ENCODE measurements at regions not wholly inside any gene's neighbourhood (a gene's known extent, or its start where the extent isn't known, plus 50 kb on each side); places are given as distances from the start of the nearest gene placed in this dataset.

- DNase-seq (ENCODE audit: low read depth) = no peak
- no peak overlapping the region for H2AFZ ChIP-seq (ENCODE audit: low read depth, low read length)
These were observed 146.0 kb upstream of the MAGI3 start for GRCh38 chr1:113244112-113244820.

GRCh38 chr1:113245252-113245651 is 145.1 kb upstream of the MAGI3 start:
- Histone ChIP-seq H3K36me3 (ENCODE audit: insufficient read depth, low read length) (no peaks in the 10 kb centered on the region), H3K4me2 (ENCODE audit: low read length) (no peak overlapping the region), H3K4me1 (ENCODE audit: insufficient read depth, low read length) (no peaks in the 10 kb centered on the region), H4K20me1 (ENCODE audit: insufficient read depth, low read length) (no peaks in the 10 kb centered on the region), H3K9me3 (ENCODE audit: insufficient read depth, low read depth, low read length) (no peaks in the 10 kb centered on the region), H2AFZ (ENCODE audit: low read depth, low read length) (no peak overlapping the region), H3K9ac (ENCODE audit: low read length) (no peak overlapping the region), H3K79me2 (ENCODE audit: insufficient read depth, low read length) (no peaks in the 10 kb centered on the region), H3K4me3 (ENCODE audit: insufficient read depth, low read depth, low read length) (no peak overlapping the region), H3K27ac (ENCODE audit: low read depth, low read length) (no peak overlapping the region), H3K27me3 (ENCODE audit: insufficient read depth, low read length) (no peaks in the 10 kb centered on the region)
- DNase-seq (ENCODE audit: low read depth) (no peak), FAIRE-seq (no peak)
- Mint-ChIP-seq H3K27me3 (ENCODE audit: low read depth, unreplicated experiment) (peaks cover 8% of the 10 kb centered on the region), H3K36me3 (ENCODE audit: low read depth, unreplicated experiment) (peaks cover 2% of the 10 kb centered on the region), H3K27ac (ENCODE audit: unreplicated experiment) (no peak overlapping the region), H3K4me1 (ENCODE audit: low read depth, unreplicated experiment) (peaks cover 7% of the 10 kb centered on the region), H3K9me3 (ENCODE audit: unreplicated experiment) (peaks cover 7% of the 10 kb centered on the region), H3K4me3 (ENCODE audit: unreplicated experiment) (no peak overlapping the region)
- TF ChIP-seq CTCF (IDR thresholded peaks at IDR 0.05; ENCODE audit: insufficient read depth, low read depth, low read length) = no peak

More at GRCh38 chr1:113244112-113244820, 146.0 kb upstream of the MAGI3 start:
- H3K27ac Mint-ChIP-seq (ENCODE audit: unreplicated experiment) = no peak overlapping the region
- no peak overlapping the region for H3K4me3 ChIP-seq (ENCODE audit: insufficient read depth, low read depth, low read length)
- FAIRE-seq = no peak
- H3K27me3 Mint-ChIP-seq (ENCODE audit: low read depth, unreplicated experiment) = peaks cover 8% of the 10 kb centered on the region
- no peaks in the 10 kb centered on the region for H3K27me3 ChIP-seq (ENCODE audit: insufficient read depth, low read length)
- H3K9ac ChIP-seq (ENCODE audit: low read length) = no peak overlapping the region
- H3K4me2 ChIP-seq (ENCODE audit: low read length) = no peak overlapping the region
- H3K9me3 Mint-ChIP-seq (ENCODE audit: unreplicated experiment) = peaks cover 7% of the 10 kb centered on the region
- H3K79me2 ChIP-seq (ENCODE audit: insufficient read depth, low read length) = no peaks in the 10 kb centered on the region
- no peak for TF ChIP-seq CTCF (IDR thresholded peaks at IDR 0.05; ENCODE audit: insufficient read depth, low read depth, low read length)
- TF ChIP-seq EZH2 (IDR thresholded peaks at IDR 0.05; ENCODE audit: insufficient read depth, low read length) = no peak
- H3K9me3 ChIP-seq (ENCODE audit: insufficient read depth, low read depth, low read length) = no peaks in the 10 kb centered on the region
- no peaks in the 10 kb centered on the region for H4K20me1 ChIP-seq (ENCODE audit: insufficient read depth, low read length)
- H3K36me3 ChIP-seq (ENCODE audit: insufficient read depth, low read length) = no peaks in the 10 kb centered on the region
- H3K36me3 Mint-ChIP-seq (ENCODE audit: low read depth, unreplicated experiment) = no peaks in the 10 kb centered on the region
- H3K4me1 ChIP-seq (ENCODE audit: insufficient read depth, low read length) = no peaks in the 10 kb centered on the region
- H3K4me1 Mint-ChIP-seq (ENCODE audit: low read depth, unreplicated experiment) = peaks cover 11% of the 10 kb centered on the region
- no peak overlapping the region for H3K27ac ChIP-seq (ENCODE audit: low read depth, low read length)
- H3K4me3 Mint-ChIP-seq (ENCODE audit: unreplicated experiment) = no peak overlapping the region

GRCh38 chr1:113246929-113247328 is 143.4 kb upstream of the MAGI3 start:
- Histone ChIP-seq H3K4me3 (ENCODE audit: insufficient read depth, low read depth, low read length) (no peak overlapping the region), H3K27ac (ENCODE audit: low read depth, low read length) (no peak overlapping the region), H3K9ac (ENCODE audit: low read length) (no peak overlapping the region), H3K27me3 (ENCODE audit: insufficient read depth, low read length) (no peaks in the 10 kb centered on the region), H3K36me3 (ENCODE audit: insufficient read depth, low read length) (no peaks in the 10 kb centered on the region), H4K20me1 (ENCODE audit: insufficient read depth, low read length) (no peaks in the 10 kb centered on the region), H2AFZ (ENCODE audit: low read depth, low read length) (no peak overlapping the region), H3K4me1 (ENCODE audit: insufficient read depth, low read length) (no peaks in the 10 kb centered on the region), H3K79me2 (ENCODE audit: insufficient read depth, low read length) (no peaks in the 10 kb centered on the region), H3K4me2 (ENCODE audit: low read length) (no peak overlapping the region), H3K9me3 (ENCODE audit: insufficient read depth, low read depth, low read length) (no peaks in the 10 kb centered on the region)
- no peak overlapping the region for H3K4me3 Mint-ChIP-seq (ENCODE audit: unreplicated experiment)
- peaks cover 2% of the 10 kb centered on the region for H3K36me3 Mint-ChIP-seq (ENCODE audit: low read depth, unreplicated experiment)
- FAIRE-seq = no peak
- peaks cover 9% of the 10 kb centered on the region for H3K9me3 Mint-ChIP-seq (ENCODE audit: unreplicated experiment)
- no peak overlapping the region for H3K27ac Mint-ChIP-seq (ENCODE audit: unreplicated experiment)
- H3K27me3 Mint-ChIP-seq (ENCODE audit: low read depth, unreplicated experiment) = peaks cover 8% of the 10 kb centered on the region
- DNase-seq (ENCODE audit: low read depth) = no peak
- peaks cover 3% of the 10 kb centered on the region for H3K4me1 Mint-ChIP-seq (ENCODE audit: low read depth, unreplicated experiment)
- TF ChIP-seq EZH2 (IDR thresholded peaks at IDR 0.05; ENCODE audit: insufficient read depth, low read length) (no peak), CTCF (IDR thresholded peaks at IDR 0.05; ENCODE audit: insufficient read depth, low read depth, low read length) (no peak)
